GM12878 (cell line): ENCODE measurements at regions not wholly inside any gene's neighbourhood (a gene's known extent, or its start where the extent isn't known, plus 50 kb on each side); places are given as distances from the start of the nearest gene placed in this dataset.

ENCODE experiments used
- ATF3 ChIP-seq: IDR thresholded peaks from 2 replicates; pipeline ENCODE4 v1.6.1; 2011; ENCODE audit warnings: low read depth, mild to moderate bottlenecking, low read length, moderate library complexity, borderline replicate concordance; ENCODE audit errors: extremely low read depth
- BHLHE40 ChIP-seq, 2 experiments: fragments of 450-650 bp in 1 of 2; IDR thresholded peaks; 2 replicates each; pipeline ENCODE4 v1.6.1; 2011 to 2017; ENCODE audit warnings: low read depth in 2 of 2, borderline replicate concordance in 1 of 2, improper control_type of control experiment in 1 of 2, low read length in 1 of 2, mild to moderate bottlenecking in 1 of 2
- CTCF ChIP-seq, 3 experiments: IDR thresholded peaks in 2 of 3; conservative IDR thresholded peaks in 1 of 3; 2 replicates each; pipeline ENCODE4 v1.5.1; 2011; ENCODE audit warnings: low read depth in 3 of 3, low read length in 3 of 3, mild to moderate bottlenecking in 3 of 3, control low read depth in 2 of 3, moderate library complexity in 2 of 3, inconsistent platforms in 1 of 3, mixed read lengths in 1 of 3; ENCODE audit not compliant: control insufficient read depth in 2 of 3, insufficient read depth in 1 of 3; ENCODE audit errors: extremely low read depth in 1 of 3
- EP300 ChIP-seq, 2 experiments: fragments of 150-350 bp in 1 of 2; IDR thresholded peaks; 2 replicates each; pipeline ENCODE4 v1.6.1; 2011 to 2012; ENCODE audit warnings: low read depth in 2 of 2, low read length in 2 of 2, borderline replicate concordance in 1 of 2, improper control_type of control experiment in 1 of 2, inconsistent platforms in 1 of 2; ENCODE audit not compliant: control insufficient read depth in 1 of 2
- FOXK2 ChIP-seq: fragments of 450-650 bp; IDR thresholded peaks from 2 replicates; pipeline ENCODE4 v1.6.1; 2017; ENCODE audit warnings: mild to moderate bottlenecking, moderate library complexity
- MAX ChIP-seq: IDR thresholded peaks from 2 replicates; pipeline ENCODE4 v1.6.1; 2012; ENCODE audit warnings: low read depth, low read length, improper control_type of control experiment
- NR2C2 ChIP-seq: IDR thresholded peaks from 2 replicates; pipeline ENCODE4 v1.6.1; 2011; ENCODE audit warnings: borderline replicate concordance, low read depth; ENCODE audit not compliant: control insufficient read depth, insufficient read length
- POLR2AphosphoS5 ChIP-seq: IDR thresholded peaks from 2 replicates; pipeline ENCODE4 v1.6.1; 2011; ENCODE audit warnings: mild to moderate bottlenecking, low read length, inconsistent platforms
- RCOR1 ChIP-seq: conservative IDR thresholded peaks from 2 replicates; pipeline ENCODE4 v1.6.1; 2012; ENCODE audit warnings: low read depth, low read length, improper control_type of control experiment
- RFX5 ChIP-seq: IDR thresholded peaks from 2 replicates; pipeline ENCODE4 v1.6.1; 2011; ENCODE audit warnings: low read depth, low read length, improper control_type of control experiment
- TAF1 ChIP-seq: IDR thresholded peaks from 2 replicates; pipeline ENCODE4 v1.6.1; 2011; ENCODE audit warnings: mild to moderate bottlenecking, low read depth, low read length, borderline replicate concordance
- ZNF207 ChIP-seq: fragments of 450-650 bp; IDR thresholded peaks from 2 replicates; pipeline ENCODE4 v1.6.1; 2014; ENCODE audit warnings: antibody characterized with exemption, mild to moderate bottlenecking, borderline replicate concordance

GRCh38 chr9:23194281-23194680, 631.8 kb downstream of the ELAVL2 start:
- no peak for TF ChIP-seq MAX
- no peak for TF ChIP-seq CTCF (IDR thresholded peaks at IDR 0.05 in 2 of 3, conservative IDR thresholded peaks at IDR 0.05 in 1 of 3; ENCODE audit: control insufficient read depth in 2 of 3, extremely low read depth in 1 of 3, insufficient read depth in 1 of 3, low read depth in 3 of 3, low read length in 3 of 3)
- TF ChIP-seq RCOR1: no peak
- no peak for TF ChIP-seq ATF3
- TF ChIP-seq POLR2AphosphoS5: no peak
- no peak for TF ChIP-seq NR2C2
- TF ChIP-seq ZNF207: no peak
- no peak for TF ChIP-seq EP300 (IDR thresholded peaks at IDR 0.05; ENCODE audit: borderline replicate concordance in 1 of 2, control insufficient read depth in 1 of 2, low read depth in 2 of 2, low read length in 2 of 2)
- no peak for TF ChIP-seq TAF1
- no peak for TF ChIP-seq BHLHE40 (IDR thresholded peaks at IDR 0.05; ENCODE audit: borderline replicate concordance in 1 of 2, low read depth in 2 of 2, low read length in 1 of 2)
- TF ChIP-seq FOXK2: no peak
- TF ChIP-seq RFX5: no peak
